Activated CD4-positive, alpha-beta T cell treated with anti-CD3 and anti-CD28 coated beads, Interleukin-2, Interleukin-6, amounts not matched to agents 100 ng/mL and 50 ng/mL, durations not matched to agents 16 hours and 8 hours (primary cell): ENCODE measurements at regions not wholly inside any gene's neighbourhood (a gene's known extent, or its start where the extent isn't known, plus 50 kb on each side); places are given as distances from the start of the nearest gene placed in this dataset.
"Not testable (repeated sequence)": the region's sequence is repeated elsewhere in the genome, so short reads cannot be mapped to it uniquely, and the experiment has no call there.

Experiments
- DNase-seq: peaks from one replicate; pipeline ENCODE4 v3.0.0-alpha.2; 2020

GRCh38 chr15:69879963-69880362 lies 217.8 kb downstream of the TLE3 start:
- DNase-seq = not testable (repeated sequence)

DNA sequence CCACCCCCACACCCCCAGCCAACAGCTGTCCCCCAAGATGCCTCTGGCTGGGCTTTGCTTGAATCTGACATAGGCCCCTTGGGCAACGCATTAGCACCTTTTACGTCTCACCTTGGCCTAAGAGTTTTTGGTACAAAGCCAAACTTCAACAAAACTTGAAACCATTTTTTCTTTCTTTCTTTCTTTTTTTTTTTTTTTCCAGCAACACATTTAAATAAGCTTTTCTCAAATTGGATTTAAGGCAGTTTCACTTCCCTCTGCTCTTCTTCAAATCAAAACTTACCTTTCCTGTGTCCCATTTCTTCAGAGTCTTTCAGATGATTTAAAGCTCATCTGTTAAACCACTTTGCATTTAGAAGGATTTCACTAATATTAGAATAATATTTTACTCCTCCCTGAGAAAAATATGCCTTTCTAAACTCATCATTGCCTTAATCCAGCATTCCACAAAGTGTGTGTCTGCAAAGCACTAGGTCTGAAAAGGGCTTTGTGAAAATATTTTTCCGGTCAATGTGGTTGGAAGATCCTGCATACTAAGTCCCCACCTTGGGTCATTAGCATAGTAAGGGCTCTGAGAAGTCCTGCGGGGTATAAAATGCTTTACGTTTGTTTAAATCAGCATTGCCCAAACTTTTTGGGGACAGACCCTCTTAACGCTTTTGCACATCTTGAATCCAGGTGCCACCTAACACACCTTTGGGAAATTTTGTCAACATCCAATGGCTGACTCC lies 217.0 kb downstream of the TLE3 start:
- DNase-seq = no peak

- no peak for DNase-seq
Observed at GRCh38 chr15:69881302-69881670, 216.4 kb downstream of the TLE3 start.

DNA sequence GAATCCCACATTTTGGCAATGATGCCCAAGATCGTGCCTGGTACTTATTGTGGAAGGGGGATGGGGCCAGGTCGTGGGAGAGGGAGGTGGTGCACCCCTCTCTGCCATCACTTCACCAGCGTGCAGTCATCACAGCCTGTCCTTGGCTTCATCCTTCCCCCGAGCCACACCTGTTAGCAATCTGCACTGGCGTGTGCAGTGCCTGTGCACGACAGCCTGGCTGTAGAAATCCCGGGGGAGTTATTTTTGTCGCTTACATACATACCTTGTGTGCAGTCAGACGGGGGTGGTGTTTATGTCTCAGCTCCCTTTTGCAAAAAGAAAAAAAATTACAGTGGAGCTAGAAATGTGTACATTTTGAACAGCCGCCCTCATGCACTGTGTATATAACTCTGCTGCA lies 216.0 kb downstream of the TLE3 start:
- DNase-seq = no peak

DNA sequence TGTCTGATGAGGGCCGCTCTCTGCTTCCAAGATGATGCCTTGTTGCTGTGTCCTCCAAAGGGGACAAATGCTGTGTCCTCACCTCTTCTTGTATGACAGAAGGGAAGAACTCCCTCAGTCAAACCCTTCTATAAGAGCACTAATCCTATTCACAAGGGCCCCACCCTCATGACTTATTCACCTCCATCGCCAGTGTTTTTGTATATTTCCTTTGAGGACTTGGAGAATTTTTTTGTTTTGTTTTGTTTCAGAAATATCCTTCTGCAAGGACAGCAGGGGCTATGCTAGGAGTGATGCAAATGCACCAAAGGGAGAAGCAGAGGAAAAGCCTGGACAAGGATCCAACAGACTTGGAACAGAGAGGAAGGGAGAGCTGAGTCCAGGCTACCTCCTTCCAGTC lies 214.4 kb downstream of the TLE3 start:
- DNase-seq = no peak

DNA sequence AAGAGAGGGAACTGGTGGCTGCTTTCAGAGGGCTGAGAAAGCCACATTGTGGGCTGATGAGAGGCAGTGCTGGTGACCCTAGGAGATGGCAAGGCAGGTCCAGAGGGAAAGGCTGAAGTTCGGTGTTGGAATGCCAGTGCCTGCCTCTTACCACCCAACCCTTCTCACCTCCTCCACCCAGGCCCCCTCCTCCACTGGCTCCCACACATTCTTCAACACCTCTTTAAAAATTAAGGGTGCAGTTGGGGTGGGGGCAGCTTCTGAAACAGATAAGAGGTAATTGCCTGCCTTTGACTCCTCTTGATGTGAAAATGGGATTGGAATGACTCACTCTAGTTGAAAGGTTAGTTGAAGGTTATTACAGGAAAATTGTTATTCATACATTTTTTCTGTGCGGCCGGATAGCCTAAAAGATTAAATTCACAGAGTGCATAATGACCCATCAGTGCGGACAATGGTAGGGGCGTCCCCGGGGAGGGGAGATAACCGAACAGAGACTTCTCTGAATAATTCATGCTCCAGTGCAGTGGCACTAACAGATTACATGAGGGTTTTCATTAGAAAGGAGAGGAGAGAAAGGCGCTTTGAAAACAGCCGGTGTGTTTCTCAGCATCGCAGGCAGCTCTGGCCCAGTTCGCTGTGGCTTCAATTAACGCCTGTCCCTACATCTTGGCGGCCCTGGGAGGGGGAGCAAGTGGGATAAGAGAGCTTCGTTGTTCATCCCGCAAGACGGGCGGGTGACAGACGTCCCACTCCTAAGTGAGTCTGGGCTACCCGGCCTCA lies 212.4 kb downstream of the TLE3 start:
- DNase-seq = no peak

GRCh38 chr15:69887009-69887408 lies 210.7 kb downstream of the TLE3 start:
- no peak for DNase-seq

GRCh38 chr15:69887553-69887952 lies 210.2 kb downstream of the TLE3 start:
- DNase-seq = no peak

DNA sequence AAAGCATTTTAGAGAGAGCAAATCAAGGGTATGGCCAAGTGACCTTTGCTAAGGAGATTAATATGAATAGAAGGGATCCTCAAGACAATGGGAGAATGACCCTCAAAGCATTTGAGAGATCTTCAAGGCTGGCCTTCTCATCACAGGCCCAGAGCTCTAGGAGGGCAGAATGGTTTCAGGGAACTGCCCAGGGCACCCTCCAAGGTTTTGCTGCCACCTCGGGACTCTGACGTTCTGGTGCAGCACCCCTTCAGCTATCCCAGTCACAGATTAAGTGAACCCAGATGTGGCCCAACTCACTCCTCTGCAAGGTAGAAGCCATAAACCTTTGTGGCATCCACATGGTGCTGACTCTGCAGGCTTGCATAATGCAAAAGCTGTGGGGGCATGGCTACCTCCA lies 209.3 kb downstream of the TLE3 start:
- DNase-seq = no peak

- DNase-seq = no peak
Observed at GRCh38 chr15:69891070-69891536, 206.6 kb downstream of the TLE3 start.

- no peak for DNase-seq
Observed at GRCh38 chr15:69891606-69892005, 206.1 kb downstream of the TLE3 start.

DNA sequence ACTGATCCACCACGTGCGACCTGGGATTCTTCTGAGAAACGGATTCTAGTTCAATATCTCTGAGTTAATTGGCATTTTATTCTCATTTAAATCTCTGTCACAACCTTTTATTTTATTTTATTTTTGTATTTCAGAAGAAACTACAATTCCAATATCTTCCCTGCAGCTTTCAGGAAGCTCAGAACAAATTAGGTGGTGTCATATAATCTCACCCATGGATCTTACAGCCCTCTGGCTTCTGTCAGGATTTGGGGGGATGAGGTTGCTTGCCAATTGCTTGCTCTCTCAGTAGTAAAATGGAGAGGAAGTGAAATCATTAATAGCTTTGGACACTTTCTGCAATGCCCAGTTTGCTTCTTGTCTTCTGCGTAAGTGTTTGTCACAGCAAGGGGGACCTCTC lies 205.4 kb downstream of the TLE3 start:
- DNase-seq = no peak

DNA sequence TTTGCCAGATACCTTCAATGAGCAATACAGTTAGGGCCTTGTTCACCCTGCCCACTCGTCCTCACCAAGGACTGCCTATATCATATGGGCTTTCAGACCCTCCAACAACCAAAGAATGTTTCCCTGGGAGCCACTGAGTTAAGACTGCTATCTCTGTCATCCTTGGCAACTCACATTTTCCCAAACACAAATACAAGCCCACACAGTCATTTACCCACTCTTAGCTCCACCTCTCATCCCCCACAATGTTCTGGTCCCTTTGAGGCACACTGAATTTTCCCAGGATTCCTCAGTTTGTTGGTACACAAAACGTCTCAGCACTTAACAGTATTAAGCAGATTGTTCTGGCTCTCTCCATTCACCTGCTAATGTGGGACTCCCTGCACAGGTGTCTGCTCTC lies 204.6 kb downstream of the TLE3 start:
- DNase-seq = no peak

- DNase-seq = no peak
Observed at GRCh38 chr15:69893863-69894262, 203.9 kb downstream of the TLE3 start.

DNA sequence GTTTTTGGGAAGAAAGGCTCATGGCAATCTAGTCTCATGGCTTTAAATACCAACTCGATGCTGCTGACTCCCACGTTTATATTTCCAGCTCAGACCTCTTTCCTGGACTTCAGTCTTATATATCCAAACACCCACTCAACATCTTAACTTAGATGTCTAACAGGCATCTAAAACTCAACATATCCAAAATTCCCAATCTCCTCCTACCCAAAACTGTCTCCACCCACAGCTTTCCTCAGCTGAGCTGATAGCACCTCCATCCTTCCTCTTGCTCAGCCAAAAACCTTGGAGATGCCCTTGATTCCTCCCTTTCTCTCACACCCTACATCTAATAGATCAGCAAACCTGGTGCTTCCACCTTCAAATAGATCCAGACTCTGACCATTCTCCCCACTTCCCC lies 202.5 kb downstream of the TLE3 start:
- DNase-seq = no peak

DNA sequence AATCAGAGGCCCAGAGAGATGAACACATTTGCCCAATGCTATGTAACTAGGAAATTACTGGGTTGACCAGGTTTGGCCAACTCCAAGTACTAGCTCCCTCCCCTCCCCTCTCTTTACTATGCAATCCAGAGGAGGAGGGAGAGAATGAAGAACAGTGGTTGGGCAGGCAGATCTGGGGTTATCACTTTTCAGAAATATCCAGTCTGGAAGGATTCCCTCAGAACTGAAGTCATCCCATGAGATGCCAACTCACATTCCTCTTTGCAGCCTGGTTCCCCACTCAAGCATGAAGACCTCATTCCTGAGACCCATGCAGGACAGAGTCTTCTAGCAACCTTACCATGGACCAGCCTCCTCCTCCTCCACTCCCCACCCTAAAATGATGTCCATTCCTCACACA lies 201.1 kb downstream of the TLE3 start:
- DNase-seq = no peak

- no peak for DNase-seq
Observed at GRCh38 chr15:69897061-69897460, 200.7 kb downstream of the TLE3 start.

GRCh38 chr15:69897471-69898237 lies 200.1 kb downstream of the TLE3 start:
- no peak for DNase-seq

DNA sequence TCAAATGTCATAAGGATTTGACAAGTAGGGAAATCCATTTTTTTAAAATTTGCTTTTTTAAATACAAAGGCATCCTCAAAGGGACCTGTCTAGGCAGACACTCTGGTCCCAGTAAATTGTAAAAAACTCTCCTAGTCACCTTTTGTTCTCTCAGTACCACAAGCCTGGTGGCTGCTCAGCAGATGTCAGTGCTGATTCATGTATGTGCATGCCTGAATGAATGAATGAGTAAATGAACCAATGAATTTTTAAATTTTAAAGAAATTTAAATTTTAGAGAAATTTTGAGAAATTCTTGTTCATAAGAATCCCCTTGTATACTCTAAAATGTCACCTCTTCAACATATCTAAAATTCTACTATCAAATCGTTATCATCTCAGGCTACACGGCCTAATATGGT lies 199.5 kb downstream of the TLE3 start:
- DNase-seq = no peak

GRCh38 chr15:69902414-69903062 lies 195.2 kb downstream of the TLE3 start:
- DNase-seq = no peak

DNA sequence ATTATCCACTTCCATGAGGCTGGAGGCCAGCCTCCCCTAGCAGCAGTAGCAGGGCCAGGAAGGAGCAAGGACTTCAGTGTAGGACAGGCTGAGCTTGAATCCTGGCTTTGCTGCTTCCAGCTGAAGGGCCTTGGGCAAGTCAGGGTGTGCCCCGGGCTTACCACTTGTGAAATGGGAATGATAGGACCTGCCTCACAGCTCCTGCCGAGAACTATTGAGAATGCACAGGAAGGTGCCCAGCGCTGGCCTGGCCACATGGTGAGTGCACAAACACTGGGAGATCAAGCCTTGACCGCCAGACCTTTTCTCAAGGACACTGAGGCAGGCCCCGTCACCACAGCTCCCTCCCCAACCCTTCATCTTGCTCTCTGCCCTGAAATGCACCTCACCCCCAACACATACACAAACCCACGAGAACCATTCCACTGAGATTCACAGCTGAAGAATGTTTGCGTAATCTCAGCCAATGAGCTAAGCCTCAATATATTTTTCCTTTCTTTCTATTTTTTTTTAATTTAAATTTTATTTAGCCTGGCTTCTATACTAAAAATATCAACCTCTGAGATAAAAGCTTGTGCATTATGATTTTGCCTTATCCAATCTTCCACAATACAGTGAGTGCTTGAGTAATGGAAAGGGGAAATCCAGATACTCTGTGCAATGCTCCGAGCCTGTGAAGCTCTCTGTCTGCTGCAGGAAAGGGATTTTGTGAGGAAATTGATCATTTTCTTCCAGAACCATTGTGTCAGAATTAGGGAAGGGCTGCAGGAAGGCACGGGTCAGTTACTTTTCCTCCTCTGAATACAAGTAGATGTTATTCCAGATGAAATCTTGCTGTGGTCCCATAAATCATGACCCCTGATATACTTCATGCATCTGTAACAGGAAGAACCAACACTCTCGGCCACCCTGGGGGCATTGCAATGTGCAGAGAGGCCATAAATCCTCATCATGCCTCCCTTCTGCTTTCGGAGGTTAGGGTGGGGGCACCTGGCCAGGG lies 193.9 kb downstream of the TLE3 start:
- DNase-seq = no peak
